ENCODE measurements at regions not wholly inside any gene's neighbourhood (a gene's known extent, or its start where the extent isn't known, plus 50 kb on each side); places are given as distances from the start of the nearest gene placed in this dataset.
"Not testable (repeated sequence)": the region's sequence is repeated elsewhere in the genome, so short reads cannot be mapped to it uniquely, and the experiment has no call there.

- DNase-seq (ENCODE audit: low read depth in 2 of 2), result no peak
These were observed 119.9 kb upstream of the ATP2B2 start for GRCh38 chr3:10625323-10625722.

- no peak for DNase-seq (ENCODE audit: low read depth in 2 of 2)
These were observed 122.6 kb upstream of the ATP2B2 start for GRCh38 chr3:10627884-10628572.

GRCh38 chr3:10628891-10629670, 123.7 kb upstream of the ATP2B2 start:
- no peak for DNase-seq (ENCODE audit: low read depth in 2 of 2)

- no peak for DNase-seq (ENCODE audit: low read depth in 2 of 2)
These were observed 124.3 kb upstream of the ATP2B2 start for GRCh38 chr3:10629671-10630040.

- DNase-seq (ENCODE audit: low read depth in 2 of 2), result no peak
These were observed 125.8 kb upstream of the ATP2B2 start for GRCh38 chr3:10631224-10631623.

GRCh38 chr3:10632125-10632524, 126.7 kb upstream of the ATP2B2 start:
- DNase-seq (ENCODE audit: low read depth in 2 of 2), result no peak

- DNase-seq (ENCODE audit: low read depth in 2 of 2), result no peak
These were observed 127.4 kb upstream of the ATP2B2 start for GRCh38 chr3:10632741-10633140.

GRCh38 chr3:10635446-10636076, 130.2 kb upstream of the ATP2B2 start:
- DNase-seq (ENCODE audit: low read depth in 2 of 2), result no peak

GRCh38 chr3:10637342-10637741, 132.0 kb upstream of the ATP2B2 start:
- DNase-seq (ENCODE audit: low read depth in 2 of 2), result no peak

- no peak for DNase-seq (ENCODE audit: low read depth in 2 of 2)
These were observed 133.1 kb upstream of the ATP2B2 start for GRCh38 chr3:10638466-10638865.

GRCh38 chr3:10641760-10642159, 136.4 kb upstream of the ATP2B2 start:
- DNase-seq (ENCODE audit: low read depth in 2 of 2), result no peak

- no peak for DNase-seq (ENCODE audit: low read depth in 2 of 2)
These were observed 138.8 kb upstream of the ATP2B2 start for GRCh38 chr3:10644189-10644588.

- DNase-seq (ENCODE audit: low read depth in 2 of 2), result no peak
These were observed 140.4 kb upstream of the ATP2B2 start for GRCh38 chr3:10645800-10646199.

GRCh38 chr3:10646531-10647335, 141.3 kb upstream of the ATP2B2 start:
- no peak for DNase-seq (ENCODE audit: low read depth in 2 of 2)

- no peak for DNase-seq (ENCODE audit: low read depth in 2 of 2)
These were observed 142.0 kb upstream of the ATP2B2 start for GRCh38 chr3:10647376-10647775.

- no peak for DNase-seq (ENCODE audit: low read depth in 2 of 2)
These were observed 142.8 kb upstream of the ATP2B2 start for GRCh38 chr3:10648181-10648580.

- not testable (repeated sequence) for DNase-seq (ENCODE audit: low read depth in 2 of 2)
These were observed 144.1 kb upstream of the ATP2B2 start for GRCh38 chr3:10649463-10649862.

GRCh38 chr3:10651506-10651905, 146.1 kb upstream of the ATP2B2 start:
- no peak for DNase-seq (ENCODE audit: low read depth in 2 of 2)

GRCh38 chr3:10653241-10653640, 147.9 kb upstream of the ATP2B2 start:
- no peak for DNase-seq (ENCODE audit: low read depth in 2 of 2)

- DNase-seq (ENCODE audit: low read depth in 2 of 2), result no peak
These were observed 148.7 kb upstream of the ATP2B2 start for GRCh38 chr3:10653866-10654611.

- DNase-seq (ENCODE audit: low read depth in 2 of 2), result no peak
These were observed 149.7 kb upstream of the ATP2B2 start for GRCh38 chr3:10655105-10655504.

Measured in stimulated activated CD4-positive, alpha-beta T cell treated with anti-CD3 and anti-CD28 coated beads, Interleukin-15, amount 100 ng/mL, for 48 hours (primary cell).